NCI-H1105 (cell line): ENCODE measurements at regions not wholly inside any gene's neighbourhood (a gene's known extent, or its start where the extent isn't known, plus 50 kb on each side); places are given as distances from the start of the nearest gene placed in this dataset.

Experiments
- DNase-seq: peaks from one replicate; lab custom pipeline; 2025; lab: John Stamatoyannopoulos, UW

- no peak for DNase-seq
Measured at GRCh38 chr17:14947671-14948070, 317.5 kb downstream of the PMP22 start.

GRCh38 chr17:14946481-14946880 is 318.6 kb downstream of the PMP22 start:
- DNase-seq: no peak

- DNase-seq: no peak
Measured at GRCh38 chr17:14942526-14943190, 322.5 kb downstream of the PMP22 start.

- DNase-seq: no peak
Measured at GRCh38 chr17:14940938-14941265, 324.2 kb downstream of the PMP22 start.

GRCh38 chr17:14940108-14940937 is 324.8 kb downstream of the PMP22 start:
- no peak for DNase-seq

- DNase-seq: no peak
Measured at GRCh38 chr17:14935845-14936485, 329.2 kb downstream of the PMP22 start.

GRCh38 chr17:14935139-14935841 is 329.8 kb downstream of the PMP22 start:
- no peak for DNase-seq

GRCh38 chr17:14933676-14934075 is 331.4 kb downstream of the PMP22 start:
- no peak for DNase-seq

GRCh38 chr17:14926526-14927122 is 338.5 kb downstream of the PMP22 start:
- peak; percentile 71 for DNase-seq

GRCh38 chr17:14926073-14926472 is 339.1 kb downstream of the PMP22 start:
- no peak for DNase-seq

- DNase-seq: no peak
Measured at GRCh38 chr17:14925498-14925897, 339.6 kb downstream of the PMP22 start.

GRCh38 chr17:14923981-14924380 is 341.1 kb downstream of the PMP22 start:
- DNase-seq: no peak

GRCh38 chr17:14922411-14922810 is 342.7 kb downstream of the PMP22 start:
- no peak for DNase-seq

GRCh38 chr17:14921936-14922335 is 343.2 kb downstream of the PMP22 start:
- no peak for DNase-seq

GRCh38 chr17:14919631-14920213 is 345.4 kb downstream of the PMP22 start:
- DNase-seq: no peak

- no peak for DNase-seq
Measured at GRCh38 chr17:14919094-14919493, 346.0 kb downstream of the PMP22 start.

- no peak for DNase-seq
Measured at GRCh38 chr17:14918540-14918939, 346.6 kb downstream of the PMP22 start.

GRCh38 chr17:14910916-14911315 is 354.2 kb downstream of the PMP22 start:
- no peak for DNase-seq

GRCh38 chr17:14904386-14904785 is 360.7 kb downstream of the PMP22 start:
- DNase-seq: no peak

- no peak for DNase-seq
Measured at GRCh38 chr17:14903854-14904253, 361.3 kb downstream of the PMP22 start.

- DNase-seq: no peak
Measured at GRCh38 chr17:14902803-14903202, 362.3 kb downstream of the PMP22 start.

- no peak for DNase-seq
Measured at GRCh38 chr17:14902297-14902696, 362.8 kb downstream of the PMP22 start.
